Tibial artery (tissue), 4 donors: ENCODE measurements at regions not wholly inside any gene's neighbourhood (a gene's known extent, or its start where the extent isn't known, plus 50 kb on each side); places are given as distances from the start of the nearest gene placed in this dataset.

Experiments used
- DNase-seq, 2 donors: peaks; one replicate each; pipeline ENCODE4 v3.0.0-alpha.2; 2019
- H3K27ac ChIP-seq, 2 donors: fragments of 200-600 bp; sonication (generic) in 1 of 2; 1 replicate in 1 of 2; 2 replicates in 1 of 2; pipeline ENCODE4 v1.5.1; 2018 to 2019; ENCODE audit warnings: mild to moderate bottlenecking in 1 of 2
- H3K27me3 ChIP-seq, 2 donors: fragments of 200-600 bp; sonication (generic) in 1 of 2; one replicate each; pipeline versions ENCODE4 v1.5.1 to v1.6.0; 2016 to 2019
- H3K36me3 ChIP-seq, 3 donors: fragments of 200-600 bp; sonication (generic) in 2 of 3; one replicate each; pipeline ENCODE4 v1.5.1; 2016 to 2019; ENCODE audit warnings: mild to moderate bottlenecking in 2 of 3
- H3K4me1 ChIP-seq, 4 donors: fragments of 200-600 bp; sonication (generic) in 2 of 4; 1 replicate in 3 of 4; 2 replicates in 1 of 4; pipeline ENCODE4 v1.5.1; 2016 to 2019
- H3K4me3 ChIP-seq, 2 donors: fragments of 200-600 bp; sonication (generic) in 1 of 2; 1 replicate in 1 of 2; 2 replicates in 1 of 2; pipeline ENCODE4 v1.5.1; 2018 to 2019; ENCODE audit warnings: mild to moderate bottlenecking in 2 of 2
- H3K9me3 ChIP-seq, 3 donors: fragments of 200-600 bp; sonication (generic) in 1 of 3; one replicate each; pipeline ENCODE4 v1.5.1; 2016 to 2019
- CTCF ChIP-seq, 2 experiments: fragments of 200-600 bp in 1 of 2; fragments of 450-650 bp in 1 of 2; IDR thresholded peaks; one replicate each; pipeline ENCODE4 v1.5.1; 2017 to 2019; ENCODE audit warnings: antibody characterized with exemption in 2 of 2, mild to moderate bottlenecking in 1 of 2, moderate library complexity in 1 of 2
- intact Hi-C: fragments of 100-400 bp; cut with DNase I; formaldehyde crosslinking; loops from one replicate; pipeline ENCODE4 v1.15.0; 2023; ENCODE audit warnings: low total_unique reads

GRCh38 chr18:2222270-2223185 is 348.8 kb downstream of the METTL4 start:
- no peak overlapping the region for H3K27ac ChIP-seq
- no peak overlapping the region for H3K4me3 ChIP-seq
- DNase-seq, result no peak
- no peaks in the 10 kb centered on the region for H3K36me3 ChIP-seq
- peaks cover 0 to 10% (median 3%) of the 10 kb centered on the region in 4 donors for H3K4me1 ChIP-seq
- TF ChIP-seq CTCF (IDR thresholded peaks at IDR 0.05), result no peak
- intact Hi-C loops, result no loop called here
- H3K27me3 ChIP-seq, result peaks cover 0 to 3% of the 10 kb centered on the region in 2 donors
- H3K9me3 ChIP-seq, result no peaks in the 10 kb centered on the region

GRCh38 chr18:2223449-2223848 is 347.9 kb downstream of the METTL4 start:
- Histone ChIP-seq H3K27ac (no peak overlapping the region), H3K4me1 (peaks cover 0 to 10% (median 3%) of the 10 kb centered on the region in 4 donors), H3K4me3 (peak overlapping the region in 1 of 2 donors; percentile 30), H3K36me3 (no peaks in the 10 kb centered on the region), H3K27me3 (peaks cover 0 to 3% of the 10 kb centered on the region in 2 donors), H3K9me3 (no peaks in the 10 kb centered on the region)
- intact Hi-C loops, result no loop called here
- no peak for DNase-seq
- TF ChIP-seq CTCF (IDR thresholded peaks at IDR 0.05), result no peak

- peaks cover 0 to 3% of the 10 kb centered on the region in 2 donors for H3K27me3 ChIP-seq
- peak overlapping the region in 1 of 2 donors; percentile 30 for H3K4me3 ChIP-seq
- no peaks in the 10 kb centered on the region for H3K9me3 ChIP-seq
- intact Hi-C loops, result no loop called here
- H3K36me3 ChIP-seq, result no peaks in the 10 kb centered on the region
- H3K4me1 ChIP-seq, result peaks cover 0 to 10% (median 3%) of the 10 kb centered on the region in 4 donors
- DNase-seq, result no peak
- peak in 1 of 2 experiments; percentile 27 for TF ChIP-seq CTCF (IDR thresholded peaks at IDR 0.05)
- no peak overlapping the region for H3K27ac ChIP-seq
Observed at GRCh38 chr18:2223849-2224248, 347.5 kb downstream of the METTL4 start.

GRCh38 chr18:2236232-2236631 is 335.1 kb downstream of the METTL4 start:
- DNase-seq, result no peak
- no peaks in the 10 kb centered on the region for H3K36me3 ChIP-seq

GRCh38 chr18:2237706-2238105 is 333.6 kb downstream of the METTL4 start:
- no peaks in the 10 kb centered on the region for H3K27me3 ChIP-seq
- intact Hi-C loops, result no loop called here
- no peaks in the 10 kb centered on the region for H3K9me3 ChIP-seq
- no peaks in the 10 kb centered on the region for H3K36me3 ChIP-seq
- no peak for TF ChIP-seq CTCF (IDR thresholded peaks at IDR 0.05)
- no peak overlapping the region for H3K4me3 ChIP-seq
- H3K4me1 ChIP-seq, result no peaks in the 10 kb centered on the region
- no peak overlapping the region for H3K27ac ChIP-seq
- no peak for DNase-seq

More at GRCh38 chr18:2236232-2236631, 335.1 kb downstream of the METTL4 start:
- no peak for TF ChIP-seq CTCF (IDR thresholded peaks at IDR 0.05)
- no peaks in the 10 kb centered on the region for H3K9me3 ChIP-seq
- no peaks in the 10 kb centered on the region for H3K27me3 ChIP-seq
- no peak overlapping the region for H3K27ac ChIP-seq
- H3K4me3 ChIP-seq, result no peak overlapping the region
- intact Hi-C loops, result no loop called here
- H3K4me1 ChIP-seq, result no peaks in the 10 kb centered on the region
